ENCODE measurements at regions not wholly inside any gene's neighbourhood (a gene's known extent, or its start where the extent isn't known, plus 50 kb on each side); places are given as distances from the start of the nearest gene placed in this dataset.
A peak's percentile ranks its signal among the peaks of the same experiment; 100 is the strongest.
"Not testable (repeated sequence)": the region's sequence is repeated elsewhere in the genome, so short reads cannot be mapped to it uniquely, and the experiment has no call there.

DNA sequence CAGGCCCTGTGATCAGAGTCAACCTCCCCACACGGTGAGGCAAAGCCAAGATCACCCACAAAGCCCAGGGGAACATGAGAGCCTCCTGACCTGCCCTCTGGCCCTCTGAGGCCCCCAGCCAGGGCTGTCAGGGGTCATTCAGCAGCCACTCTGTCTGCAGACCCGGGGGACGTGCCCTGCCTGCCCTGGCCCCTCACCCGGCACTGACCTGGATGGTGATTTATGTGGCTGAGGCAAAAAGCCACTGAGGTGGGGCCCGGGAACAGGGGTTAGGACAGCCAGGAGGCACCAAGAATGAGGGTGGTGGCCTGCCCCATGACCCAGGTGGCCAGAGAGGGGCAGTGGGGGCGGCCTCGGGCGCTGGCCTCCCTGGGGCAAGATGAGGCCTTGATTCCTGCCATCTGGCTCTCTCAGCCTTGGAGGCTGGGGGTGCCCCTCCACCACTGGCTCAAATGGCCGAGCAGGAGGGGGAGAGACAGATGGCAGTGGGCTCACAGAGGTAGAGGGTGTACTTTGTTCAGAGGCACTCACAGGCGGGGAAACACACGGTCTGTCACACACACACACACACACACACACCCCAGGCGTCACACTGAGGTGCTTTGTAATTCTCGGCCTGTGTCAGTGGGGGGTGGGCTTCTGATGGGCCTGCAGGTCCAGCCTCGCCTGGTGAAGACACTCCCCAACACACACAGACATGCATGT is 174.0 kb upstream of the GSE1 start:
- no peak for DNase-seq (ENCODE audit: low read depth, low spot score)

DNA sequence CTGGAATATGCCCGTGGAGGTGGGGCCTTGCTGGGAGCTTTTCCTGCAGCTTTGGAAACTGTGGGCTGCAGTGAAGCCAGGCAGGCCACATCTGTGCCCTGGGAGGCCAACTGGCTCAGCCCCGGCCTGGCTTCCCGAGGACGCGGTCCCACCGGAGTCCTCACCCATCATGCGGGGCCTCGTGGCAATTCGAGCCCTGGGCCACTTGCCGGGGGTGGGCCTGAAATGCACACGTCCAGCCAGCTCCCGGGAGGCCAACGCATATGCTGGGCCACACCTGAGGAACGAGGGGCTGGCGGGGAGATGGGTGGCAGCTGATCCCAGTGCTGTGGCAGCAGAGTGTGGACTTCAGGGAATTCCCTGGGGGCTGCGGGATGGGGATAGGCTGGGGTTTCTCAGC is 172.4 kb upstream of the GSE1 start:
- DNase-seq (ENCODE audit: low read depth, low spot score), result no peak

DNA sequence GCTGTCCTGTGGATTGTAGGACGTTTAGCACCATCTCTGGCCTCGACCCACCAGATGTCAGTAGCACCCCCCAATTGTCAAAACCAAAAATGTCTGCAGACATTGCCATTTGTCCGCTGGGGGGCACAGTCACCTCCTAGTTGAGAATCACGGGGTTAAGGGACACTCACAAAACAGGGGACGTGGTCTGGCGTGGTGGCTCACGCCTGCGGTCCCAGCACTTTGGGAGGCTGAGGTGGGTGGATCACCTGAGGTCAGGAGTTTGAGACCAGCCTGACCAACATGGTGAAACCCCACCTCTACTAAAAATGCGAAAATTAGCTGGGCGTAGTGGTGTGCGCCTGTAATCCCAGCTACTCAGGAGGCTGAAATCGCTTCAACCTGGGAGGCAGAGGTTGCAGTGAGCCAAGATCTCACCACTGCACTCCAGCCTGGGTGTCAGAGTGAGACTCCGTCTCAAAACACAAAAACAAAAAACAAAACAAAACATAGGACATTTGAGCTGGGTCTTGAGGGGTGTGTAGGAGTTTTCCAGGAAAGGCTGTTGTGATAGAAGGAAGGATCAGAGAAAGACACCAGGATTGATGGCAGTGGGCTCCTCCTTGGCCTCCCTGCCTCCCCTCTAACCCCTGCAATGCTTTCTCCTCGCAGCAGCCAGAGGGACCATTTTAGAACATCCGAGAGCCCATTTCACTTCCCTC is 171.8 kb upstream of the GSE1 start:
- DNase-seq (ENCODE audit: low read depth, low spot score), result no peak

DNA sequence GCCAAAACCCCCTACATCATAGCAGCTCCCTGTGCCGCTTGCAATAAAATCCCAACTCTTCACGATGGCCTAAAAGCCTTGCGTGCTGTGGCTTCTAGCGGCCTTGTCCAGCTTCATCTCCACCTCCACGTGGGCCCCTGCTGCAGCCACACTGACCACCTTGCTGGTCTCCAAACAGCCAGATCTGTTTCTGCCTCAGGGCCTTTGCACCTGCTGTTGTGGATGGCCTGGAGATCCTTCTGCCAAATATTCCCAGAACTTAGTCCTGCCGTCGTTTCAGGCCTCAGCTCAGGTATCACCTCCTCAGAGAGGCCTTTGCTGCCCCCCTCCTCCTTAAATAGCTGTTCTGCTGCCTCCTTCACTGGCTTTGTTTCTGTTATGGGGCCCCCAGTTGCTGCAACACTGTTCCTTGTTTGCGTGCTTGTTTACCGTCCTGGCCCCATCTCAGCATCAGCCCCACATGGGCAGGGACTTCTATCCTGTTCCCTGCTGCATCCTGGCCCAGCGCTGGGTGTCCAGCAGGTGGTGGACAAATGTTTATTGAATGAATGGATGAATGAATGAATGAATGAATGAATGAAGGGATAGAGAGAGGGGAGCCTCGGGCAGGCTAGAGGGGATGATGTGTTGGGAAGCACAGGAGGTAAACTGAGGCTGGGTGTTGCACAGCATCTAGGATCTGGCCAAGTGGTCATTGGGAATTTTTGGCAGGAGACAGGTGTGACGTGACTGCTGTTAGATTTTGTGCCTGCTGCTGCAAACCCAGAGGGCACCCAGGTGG is 171.0 kb upstream of the GSE1 start:
- no peak for DNase-seq (ENCODE audit: low read depth, low spot score)

DNA sequence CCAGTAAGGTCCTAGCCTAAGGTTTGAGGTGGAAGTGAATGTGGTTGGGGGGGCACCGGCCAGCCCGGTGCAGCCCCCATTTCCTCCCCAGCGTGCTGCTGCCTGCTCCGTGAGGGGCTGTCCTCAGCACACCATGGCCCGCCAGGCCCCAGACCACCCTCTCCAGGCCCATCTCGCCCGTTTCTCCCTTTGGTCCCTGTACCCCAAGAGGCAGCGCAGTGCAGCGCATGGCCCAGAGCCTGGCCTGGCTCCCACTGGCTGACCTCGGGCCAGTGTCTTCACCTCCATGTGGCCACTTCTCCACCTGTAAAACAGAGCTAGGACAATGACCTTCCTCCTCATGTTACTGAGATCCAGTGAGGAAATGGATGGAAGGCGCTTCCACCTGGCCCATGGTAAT is 170.0 kb upstream of the GSE1 start:
- no peak for DNase-seq (ENCODE audit: low read depth, low spot score)

DNA sequence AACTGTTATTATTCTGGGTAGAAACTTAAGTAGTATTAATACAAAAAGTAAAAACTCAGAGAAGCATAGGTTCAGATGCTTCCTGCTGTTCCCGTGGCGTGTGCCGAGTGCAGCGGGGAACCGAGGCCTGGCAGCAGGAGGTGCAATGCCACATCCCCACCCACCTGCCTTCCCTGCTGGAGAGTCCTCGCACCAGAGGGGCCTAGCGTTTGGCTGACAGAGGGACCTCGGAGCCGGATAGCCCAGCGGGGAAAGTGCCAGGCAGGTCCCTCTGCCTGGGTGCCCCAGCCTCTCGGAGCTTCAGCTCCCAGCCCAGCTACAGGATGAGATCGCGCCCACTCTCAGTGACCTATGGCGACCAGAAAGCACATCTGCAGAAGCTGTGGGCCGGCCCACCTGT is 169.6 kb upstream of the GSE1 start:
- DNase-seq (ENCODE audit: low read depth, low spot score), result no peak

DNA sequence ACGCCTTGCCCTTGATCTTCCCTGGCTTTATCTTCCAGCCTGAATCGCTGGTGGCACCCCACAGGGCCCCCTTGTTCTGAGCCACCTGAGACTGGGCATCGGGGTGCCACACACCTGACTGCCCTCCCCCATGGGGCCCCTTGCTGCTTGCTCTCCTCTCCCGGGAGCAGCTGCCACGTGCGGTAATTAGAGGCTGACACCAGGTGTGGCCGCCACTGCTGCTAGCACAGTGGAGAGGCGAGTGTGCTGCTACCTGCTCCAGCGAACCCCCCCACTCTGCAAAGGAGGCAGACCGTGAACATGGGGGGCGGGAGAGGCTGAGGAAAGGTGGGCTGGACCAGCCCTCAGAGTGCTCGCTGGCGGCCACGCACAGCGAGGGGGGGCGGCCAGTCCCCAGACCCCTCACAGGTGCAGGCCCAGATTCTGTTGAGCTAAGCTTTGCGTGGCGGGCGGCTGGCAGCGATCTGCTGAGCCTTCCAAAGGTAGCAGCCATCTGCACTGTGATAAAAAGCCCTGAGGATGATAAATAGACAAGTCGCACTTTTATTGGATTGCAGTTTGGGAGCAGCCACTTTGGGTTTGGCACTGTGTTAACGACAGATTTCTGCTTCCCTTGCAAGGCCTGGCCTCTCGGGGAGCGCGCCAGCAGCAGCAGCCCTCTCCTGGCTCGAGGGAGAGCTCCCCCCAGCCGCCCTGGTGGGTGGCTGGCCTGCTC is 167.9 kb upstream of the GSE1 start:
- DNase-seq (ENCODE audit: low read depth, low spot score), result no peak

DNA sequence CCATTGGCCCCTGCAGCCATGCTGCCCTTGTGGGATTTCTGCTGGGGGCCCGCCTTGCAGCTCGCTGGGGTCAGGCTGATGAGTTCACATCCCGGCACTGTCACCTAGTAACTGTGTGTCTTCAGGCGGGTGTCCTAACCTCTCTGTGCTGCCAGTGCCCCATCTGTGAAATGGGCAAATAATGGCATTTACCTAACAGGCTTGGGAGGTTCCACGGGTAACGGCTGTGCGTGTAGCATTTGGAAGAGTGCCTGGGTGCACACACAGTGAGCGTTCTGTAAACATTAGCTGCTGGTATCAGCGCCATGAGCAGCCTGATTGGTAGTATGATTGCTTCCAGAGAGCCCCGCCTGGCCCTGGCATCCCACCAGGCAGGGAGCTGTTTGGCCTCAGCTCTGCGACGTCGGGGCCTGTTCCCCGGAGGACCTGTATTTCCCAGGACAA is 167.3 kb upstream of the GSE1 start:
- no peak for DNase-seq (ENCODE audit: low read depth, low spot score)

DNA sequence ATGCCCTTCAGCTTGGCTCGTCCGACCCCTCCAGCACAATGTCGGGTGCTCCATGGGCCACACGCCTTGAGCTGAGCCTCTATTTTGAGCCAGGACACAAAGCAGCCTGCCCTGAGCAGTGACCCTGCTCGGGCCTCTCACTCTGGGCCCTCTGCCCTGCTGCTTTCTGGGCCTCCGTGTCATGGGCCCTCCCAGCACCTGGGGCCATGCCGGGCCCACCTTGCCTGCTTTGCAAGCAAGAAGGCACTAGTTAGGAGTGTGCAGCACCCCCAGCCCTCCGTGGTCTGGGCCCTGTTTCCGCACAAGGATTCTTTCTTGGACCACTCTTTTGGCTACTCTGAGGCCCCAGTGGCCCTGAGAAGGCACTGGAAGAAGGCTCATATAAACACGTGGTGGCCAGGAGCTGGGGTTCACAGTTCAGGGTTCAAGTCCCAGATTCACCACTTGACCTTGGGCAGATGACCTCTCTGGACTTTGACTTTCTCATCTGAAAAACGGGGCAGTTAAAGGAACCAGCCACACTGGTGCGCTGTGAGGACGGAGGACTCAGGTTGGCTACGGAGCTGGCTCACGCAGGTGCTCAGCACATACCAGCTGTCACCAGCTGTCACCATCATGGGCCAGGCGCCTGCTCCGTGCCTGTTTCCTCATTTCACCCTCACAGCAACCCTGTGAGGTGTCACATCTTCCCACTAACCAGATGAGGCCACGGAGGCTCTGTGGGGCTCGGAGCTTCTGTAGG is 166.0 kb upstream of the GSE1 start:
- no peak for DNase-seq (ENCODE audit: low read depth, low spot score)

DNA sequence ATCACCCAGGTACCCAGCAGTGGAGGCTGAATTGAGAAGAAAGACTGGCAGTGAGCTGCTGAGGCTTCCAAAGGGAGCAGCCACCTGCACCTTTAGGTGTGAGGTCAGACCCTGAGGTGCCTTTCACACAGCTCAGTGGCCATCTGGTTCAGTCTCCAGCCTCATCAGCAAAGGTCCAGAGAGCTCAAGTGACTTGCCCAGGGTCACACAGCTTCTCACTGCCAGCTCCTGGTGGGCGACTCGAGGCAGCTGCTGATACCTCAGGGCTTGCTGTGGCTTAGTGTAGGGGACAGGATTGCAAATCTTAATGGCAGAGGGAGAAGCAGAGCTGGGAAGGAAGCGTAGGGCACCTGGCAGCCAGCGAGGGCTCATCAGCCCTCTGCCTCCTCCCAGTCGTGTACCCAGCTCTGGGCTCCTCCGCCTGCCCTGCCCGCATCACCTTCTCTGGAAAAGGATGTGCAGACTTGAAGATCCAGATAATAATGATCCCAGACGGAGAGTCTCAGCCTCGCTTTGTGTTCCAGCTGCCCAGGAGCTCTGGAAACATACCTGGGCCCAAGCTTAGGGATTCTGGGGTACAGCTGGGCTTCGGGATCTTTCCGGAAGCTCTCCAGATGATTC is 165.3 kb upstream of the GSE1 start:
- DNase-seq (ENCODE audit: low read depth, low spot score), result no peak

DNA sequence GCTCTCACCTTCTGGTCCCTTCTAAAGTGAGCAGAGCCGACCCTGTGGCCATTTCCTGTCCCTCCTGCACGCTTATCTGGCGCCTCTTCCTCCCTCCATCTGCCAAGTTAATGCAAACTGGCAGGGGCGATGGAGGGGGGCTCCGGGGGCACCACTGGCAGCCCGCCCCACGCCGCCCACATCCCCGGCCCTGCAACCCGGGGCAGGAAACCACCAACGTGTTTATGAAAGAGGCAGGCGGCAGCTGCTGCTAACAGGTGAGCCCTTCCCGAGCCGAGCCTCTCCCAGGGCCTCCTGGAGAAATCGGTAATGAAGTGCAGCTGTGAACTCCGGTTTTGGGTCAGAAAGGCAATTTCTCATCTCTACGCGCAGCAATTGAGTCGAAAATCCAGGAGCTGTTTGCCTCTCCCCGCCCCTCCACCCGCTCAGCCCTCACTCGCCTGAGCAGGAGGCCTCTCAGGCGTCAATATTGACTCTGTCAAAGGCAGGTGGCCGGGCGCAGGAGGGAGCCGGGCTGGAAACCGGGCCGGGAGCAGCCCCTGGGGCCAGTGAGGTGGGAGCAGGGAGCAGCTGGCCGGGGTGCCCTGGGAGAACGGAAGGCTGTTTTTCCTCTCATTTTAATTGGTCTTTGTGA is 164.4 kb upstream of the GSE1 start:
- peak; percentile 43 for DNase-seq (ENCODE audit: low read depth, low spot score)

DNA sequence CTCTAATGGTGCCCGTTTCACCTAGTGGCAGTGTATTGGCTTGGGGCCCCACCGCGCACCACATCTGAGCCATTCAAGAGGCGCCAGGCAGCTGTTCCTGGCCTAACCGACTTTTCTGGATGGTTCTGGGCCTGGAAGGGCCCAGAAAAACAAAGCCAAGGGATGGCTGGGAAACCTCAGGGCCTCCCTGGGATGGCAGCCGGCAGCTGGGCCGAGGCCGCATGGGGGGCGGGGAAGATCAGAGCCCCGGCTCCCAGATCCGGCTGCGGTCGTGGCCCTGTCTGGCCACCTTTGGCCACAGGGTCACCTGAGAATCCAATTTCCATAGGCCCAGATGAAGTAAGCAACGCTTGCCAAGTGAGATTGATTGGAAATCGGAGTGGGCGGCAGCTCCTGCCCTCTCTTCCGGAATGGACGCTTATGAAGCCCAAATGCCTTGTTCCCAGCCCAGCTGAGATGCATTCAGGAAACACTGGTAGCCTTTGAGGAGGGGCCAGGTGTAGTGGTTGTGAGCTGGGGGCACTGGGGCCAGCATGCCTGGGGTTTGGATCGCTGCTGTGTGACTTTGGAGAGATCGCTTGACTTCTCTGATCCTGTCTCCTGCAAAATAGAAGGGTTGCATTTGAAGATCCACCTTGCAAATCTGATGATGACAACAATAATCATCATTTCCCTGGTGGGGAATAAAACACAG is 163.8 kb upstream of the GSE1 start:
- no peak for DNase-seq (ENCODE audit: low read depth, low spot score)

DNA sequence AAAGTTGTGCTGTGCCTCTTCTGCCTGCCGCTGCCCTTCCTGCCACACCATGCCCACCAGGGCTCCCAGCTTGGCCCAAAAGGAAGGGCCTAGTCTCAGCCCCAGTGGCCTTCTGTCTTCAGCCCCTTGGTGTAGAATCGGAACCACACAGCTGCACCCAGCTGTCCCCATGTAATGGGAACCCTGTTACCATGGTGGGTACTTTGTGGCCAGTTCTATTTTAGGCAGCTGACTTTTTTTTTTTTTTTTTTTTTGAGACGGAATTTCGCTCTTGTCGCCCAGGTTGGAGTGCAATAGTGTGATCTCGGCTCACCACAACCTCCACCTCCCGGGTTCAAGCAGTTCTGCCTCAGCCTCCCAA is 163.3 kb upstream of the GSE1 start:
- no peak for DNase-seq (ENCODE audit: low read depth, low spot score)

DNA sequence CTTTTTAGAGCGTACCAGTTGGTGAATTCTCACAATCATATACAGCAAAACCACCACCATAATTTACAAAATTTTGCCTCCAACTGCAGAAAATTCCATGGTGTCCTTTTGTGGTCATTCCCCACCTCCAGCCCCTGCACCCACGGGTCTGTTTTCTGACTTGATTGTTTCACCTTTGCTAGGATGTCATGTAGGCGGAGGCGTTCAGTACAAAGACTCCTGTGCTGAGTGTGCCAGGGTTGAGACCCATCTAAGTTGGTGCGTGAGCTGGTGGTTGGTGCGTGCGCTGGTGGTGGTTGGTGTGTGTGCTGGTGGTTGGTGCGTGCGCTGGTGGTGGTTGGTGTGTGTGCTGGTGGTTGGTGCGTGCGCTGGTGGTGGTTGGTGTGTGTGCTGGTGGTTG is 162.0 kb upstream of the GSE1 start:
- not testable (repeated sequence) for DNase-seq (ENCODE audit: low read depth, low spot score)

DNA sequence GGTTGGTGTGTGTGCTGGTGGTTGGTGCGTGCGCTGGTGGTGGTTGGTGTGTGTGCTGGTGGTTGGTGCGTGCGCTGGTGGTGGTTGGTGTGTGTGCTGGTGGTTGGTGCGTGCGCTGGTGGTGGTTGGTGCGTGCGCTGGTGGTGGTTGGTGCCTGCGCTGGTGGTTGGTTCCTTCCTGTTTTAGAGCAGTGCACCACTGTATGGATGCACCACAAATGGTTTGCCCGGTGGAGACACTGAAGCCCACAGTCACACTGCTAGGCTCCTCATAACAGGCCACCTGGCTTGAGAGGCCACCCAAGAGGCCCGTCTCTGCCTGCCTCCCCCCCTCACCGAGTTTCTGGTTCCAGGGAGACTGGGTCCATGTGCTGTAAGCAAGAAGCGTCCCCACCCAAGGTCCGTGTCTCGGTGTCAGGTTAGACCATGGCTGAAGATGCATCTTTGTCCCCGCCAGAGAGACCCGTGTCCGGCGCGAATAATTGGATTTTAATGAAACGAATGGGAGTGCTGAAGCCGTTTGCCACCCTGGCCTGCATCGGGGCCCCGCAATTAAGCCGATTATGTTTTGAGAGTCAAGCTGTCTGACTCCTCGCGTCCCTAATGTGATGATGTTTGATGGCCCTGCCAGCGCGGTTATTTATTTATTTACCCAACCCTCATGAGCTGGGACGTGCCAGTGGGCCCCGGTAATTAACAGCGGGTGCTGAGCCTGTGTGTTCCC is 161.3 kb upstream of the GSE1 start:
- no peak for DNase-seq (ENCODE audit: low read depth, low spot score)

DNA sequence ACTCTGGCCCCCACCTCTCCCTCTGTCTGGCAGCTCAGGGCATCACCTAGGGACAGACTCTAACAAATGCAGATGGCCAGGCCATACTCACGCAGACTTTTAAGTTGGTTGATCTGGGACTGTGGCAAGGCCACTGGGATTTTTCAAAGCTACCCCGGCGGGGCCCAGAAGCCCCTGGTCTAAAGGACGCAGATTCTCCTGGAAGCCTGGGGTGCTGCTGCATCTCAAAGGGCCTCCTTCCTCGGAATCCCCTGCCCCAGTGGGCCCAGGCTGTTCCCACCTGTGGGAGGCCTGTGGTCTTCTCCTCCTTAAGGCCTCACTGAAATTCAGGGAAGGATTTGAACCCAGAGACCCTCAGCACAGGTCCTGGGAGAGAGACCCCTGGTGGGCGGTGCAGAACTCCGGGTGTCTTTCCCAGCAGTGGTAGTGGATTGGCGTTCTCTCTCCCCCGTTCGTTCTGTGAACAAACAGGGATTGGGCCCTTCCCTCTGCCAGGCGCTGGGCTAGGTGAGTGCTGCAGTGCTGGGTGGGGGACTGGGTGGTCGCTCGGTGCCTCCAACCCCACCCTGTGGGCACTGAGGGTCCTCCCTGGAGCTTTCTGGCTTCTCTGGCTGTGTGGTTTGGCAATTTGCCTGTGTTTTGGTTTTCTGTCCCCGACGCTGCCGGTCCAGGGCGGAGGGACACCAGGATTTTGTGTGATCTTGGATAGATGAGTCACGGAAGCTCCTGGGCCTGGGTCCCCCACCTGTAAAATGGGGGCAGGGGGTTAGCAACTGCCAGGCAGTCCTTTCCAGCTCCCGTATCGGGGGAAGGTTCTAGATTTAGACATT is 160.5 kb upstream of the GSE1 start:
- no peak for DNase-seq (ENCODE audit: low read depth, low spot score)

DNA sequence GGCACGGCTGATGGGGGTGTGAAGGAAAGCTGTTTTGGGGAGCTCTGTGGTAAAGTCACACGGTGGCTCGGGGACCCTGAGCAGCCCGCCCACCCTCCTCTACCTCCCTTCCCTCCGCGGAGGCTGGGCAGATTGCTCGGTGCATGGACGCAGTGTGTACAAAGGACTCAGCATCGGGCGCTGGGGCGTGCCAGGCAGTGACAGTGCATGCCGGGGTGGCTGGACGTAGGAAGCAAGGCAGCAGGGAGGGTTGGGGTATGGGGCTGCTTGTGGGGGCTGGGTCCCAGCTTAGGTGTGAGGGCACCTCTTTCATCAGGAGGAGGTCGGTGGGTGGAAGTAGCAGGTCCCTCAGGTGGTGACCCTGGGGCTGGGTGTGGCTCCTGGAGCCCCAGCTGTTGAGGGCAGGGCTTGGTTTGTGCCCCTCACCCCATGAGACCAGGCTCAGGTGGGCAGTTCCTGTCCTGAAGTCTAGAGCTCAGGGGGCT is 159.9 kb upstream of the GSE1 start:
- DNase-seq (ENCODE audit: low read depth, low spot score), result no peak

DNA sequence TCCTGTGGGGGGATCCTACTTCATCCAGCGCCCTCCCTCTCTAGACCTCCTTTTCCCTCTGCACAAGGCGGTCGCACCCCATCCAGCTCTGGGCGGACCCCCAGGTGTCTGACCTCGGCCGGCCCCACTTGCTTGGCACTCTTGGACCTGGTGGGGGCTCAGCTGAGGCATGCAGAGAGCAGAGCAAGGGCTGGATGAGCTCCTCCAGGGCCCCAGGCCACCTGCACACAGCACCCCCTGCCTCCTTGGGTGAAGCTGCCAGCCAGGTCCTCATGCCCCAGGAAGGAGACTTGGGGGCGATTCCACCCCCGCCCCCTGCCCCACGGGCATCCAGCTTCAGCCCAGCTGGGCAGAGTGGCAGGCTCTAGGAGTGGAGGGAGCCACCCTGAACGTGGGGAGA is 159.4 kb upstream of the GSE1 start:
- no peak for DNase-seq (ENCODE audit: low read depth, low spot score)
